ENCODE measurements at regions not wholly inside any gene's neighbourhood (a gene's known extent, or its start where the extent isn't known, plus 50 kb on each side); places are given as distances from the start of the nearest gene placed in this dataset.

DNA sequence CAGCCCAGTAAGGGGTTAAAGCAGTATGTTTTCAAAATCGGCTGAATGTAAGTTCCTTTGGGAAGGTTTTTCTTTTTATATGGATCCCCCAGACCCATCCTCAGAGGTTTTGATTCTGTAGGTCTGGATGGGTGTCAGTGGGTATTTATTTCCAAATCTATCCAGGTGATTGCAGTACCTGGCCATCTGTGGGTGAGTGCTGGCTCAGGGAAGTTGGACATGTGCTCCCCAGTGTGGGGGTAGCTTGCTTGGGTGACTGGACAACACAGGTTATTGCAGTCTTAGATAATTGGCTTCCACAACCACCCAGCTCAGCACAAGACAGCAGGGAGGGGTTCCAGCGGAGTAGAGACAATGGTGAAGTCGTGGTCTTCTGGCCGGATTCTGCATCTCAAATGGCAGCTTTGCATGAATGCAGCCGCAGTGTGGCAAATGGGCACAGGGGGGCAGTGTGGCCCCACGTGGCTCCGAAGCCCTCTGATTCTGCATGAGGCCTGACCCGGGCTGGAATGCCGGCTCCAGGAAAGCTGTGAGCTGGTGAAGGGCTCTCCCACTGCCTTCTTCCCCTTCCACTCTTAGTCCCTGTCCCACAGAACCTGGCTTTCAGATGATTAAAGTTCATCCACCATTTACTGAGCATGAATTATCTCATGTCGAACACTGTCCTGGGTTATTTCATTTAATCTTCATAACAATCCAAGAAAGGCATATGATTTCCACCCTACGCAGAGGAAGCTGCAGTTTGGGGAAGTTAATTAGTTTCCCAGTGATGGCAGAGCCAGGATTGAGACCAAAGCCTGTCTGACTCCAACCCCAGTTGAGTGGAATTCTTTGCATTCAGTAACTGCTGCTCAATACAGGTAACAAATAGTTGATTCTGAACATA lies 64.5 kb upstream of the SYPL1 start:
- Mint-ChIP-seq H3K27ac (no peak overlapping the region), H3K4me3 (no peak overlapping the region), H3K36me3 (ENCODE audit: low read depth) (no peaks in the 10 kb centered on the region), H3K4me1 (no peaks in the 10 kb centered on the region), H3K27me3 (peaks cover 20% of the 10 kb centered on the region), H3K9me3 (no peaks in the 10 kb centered on the region)
- peak; percentile 79 for ATAC-seq (replicated peaks)

- H3K4me1 Mint-ChIP-seq = no peaks in the 10 kb centered on the region
- no peaks in the 10 kb centered on the region for H3K9me3 Mint-ChIP-seq
- H3K27me3 Mint-ChIP-seq = peaks cover 20% of the 10 kb centered on the region
- H3K4me3 Mint-ChIP-seq = no peak overlapping the region
- ATAC-seq (replicated peaks) = no peak
- no peak overlapping the region for H3K27ac Mint-ChIP-seq
- H3K36me3 Mint-ChIP-seq (ENCODE audit: low read depth) = no peaks in the 10 kb centered on the region
Measured at GRCh38 chr7:106175507-106175906, 63.4 kb upstream of the SYPL1 start.

DNA sequence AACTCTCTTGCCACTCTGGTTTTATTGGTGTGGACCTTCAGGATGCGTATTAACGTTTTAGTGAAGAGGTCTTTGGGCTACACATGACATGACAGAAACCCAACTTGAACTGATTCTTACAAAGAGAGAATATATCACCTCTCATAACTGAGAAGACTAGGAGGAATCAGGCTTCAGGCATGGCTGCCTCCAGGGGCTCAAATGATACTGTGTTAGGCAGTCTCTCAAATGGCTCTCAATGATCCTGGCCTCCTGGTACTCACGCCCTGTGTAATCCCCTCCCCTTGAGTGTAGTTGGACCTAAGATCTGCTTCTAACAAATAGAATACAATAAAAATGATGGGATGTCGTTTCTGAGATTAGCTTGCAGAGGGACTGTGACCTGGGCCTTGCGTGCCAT lies 58.5 kb upstream of the SYPL1 start:
- peaks cover 21% of the 10 kb centered on the region for H3K27me3 Mint-ChIP-seq
- H3K27ac Mint-ChIP-seq = no peak overlapping the region
- no peak overlapping the region for H3K4me3 Mint-ChIP-seq
- no peaks in the 10 kb centered on the region for H3K9me3 Mint-ChIP-seq
- H3K36me3 Mint-ChIP-seq (ENCODE audit: low read depth) = no peaks in the 10 kb centered on the region
- no peak for ATAC-seq (replicated peaks)
- H3K4me1 Mint-ChIP-seq = no peaks in the 10 kb centered on the region

- H3K9me3 Mint-ChIP-seq = no peaks in the 10 kb centered on the region
- H3K27me3 Mint-ChIP-seq = peaks cover 15% of the 10 kb centered on the region
- H3K36me3 Mint-ChIP-seq (ENCODE audit: low read depth) = no peaks in the 10 kb centered on the region
- no peak for ATAC-seq (replicated peaks)
- H3K4me1 Mint-ChIP-seq = no peaks in the 10 kb centered on the region
- H3K27ac Mint-ChIP-seq = no peak overlapping the region
- no peak overlapping the region for H3K4me3 Mint-ChIP-seq
Measured at GRCh38 chr7:106169821-106170610, 57.9 kb upstream of the SYPL1 start.

GRCh38 chr7:106167439-106168136 lies 55.5 kb upstream of the SYPL1 start:
- Mint-ChIP-seq H3K27ac (no peak overlapping the region), H3K9me3 (peaks cover 8% of the 10 kb centered on the region), H3K27me3 (peaks cover 15% of the 10 kb centered on the region), H3K36me3 (ENCODE audit: low read depth) (no peaks in the 10 kb centered on the region), H3K4me1 (no peaks in the 10 kb centered on the region), H3K4me3 (no peak overlapping the region)
- no peak for ATAC-seq (replicated peaks)

DNA sequence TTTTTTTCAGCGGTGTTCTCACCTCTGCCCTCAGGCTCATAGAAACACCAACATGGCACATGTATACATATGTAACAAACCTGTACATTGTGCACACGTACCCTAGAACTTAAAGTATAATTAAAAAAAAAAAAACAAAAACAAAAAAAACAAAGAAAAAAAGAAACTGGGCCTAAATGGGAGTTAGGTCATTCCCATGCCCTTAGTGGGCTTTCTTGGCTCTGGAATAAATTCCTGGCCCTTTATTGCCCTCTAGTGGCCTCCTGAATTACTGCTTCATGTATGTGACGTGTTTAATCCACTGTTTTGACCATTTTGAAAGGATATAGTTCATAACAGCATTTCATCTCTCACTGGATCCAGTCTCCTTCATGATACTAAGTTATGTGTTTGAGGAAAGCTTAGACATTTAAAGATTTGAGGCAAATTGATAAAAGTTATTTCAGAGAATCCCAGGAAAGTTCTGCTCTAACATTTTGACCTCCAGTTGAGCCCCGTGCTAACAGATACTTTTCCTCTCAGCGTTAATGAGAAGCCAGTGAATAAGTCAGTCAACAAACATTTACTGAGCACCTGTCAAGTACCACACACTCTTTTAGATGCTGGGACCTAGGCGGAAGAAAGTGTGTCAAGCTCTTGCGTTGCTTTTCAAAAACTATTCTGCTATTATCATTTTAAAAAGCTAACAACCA lies 54.7 kb upstream of the SYPL1 start:
- Mint-ChIP-seq H3K27me3 (peaks cover 15% of the 10 kb centered on the region), H3K27ac (no peak overlapping the region), H3K4me3 (no peak overlapping the region), H3K4me1 (no peaks in the 10 kb centered on the region), H3K9me3 (peaks cover 8% of the 10 kb centered on the region), H3K36me3 (ENCODE audit: low read depth) (no peaks in the 10 kb centered on the region)
- ATAC-seq (replicated peaks) = no peak

- Mint-ChIP-seq H3K4me3 (no peak overlapping the region), H3K27ac (no peak overlapping the region), H3K9me3 (peaks cover 8% of the 10 kb centered on the region), H3K27me3 (peaks cover 20% of the 10 kb centered on the region), H3K36me3 (ENCODE audit: low read depth) (no peaks in the 10 kb centered on the region), H3K4me1 (no peaks in the 10 kb centered on the region)
- ATAC-seq (replicated peaks) = no peak
Measured at GRCh38 chr7:106165337-106165736, 53.2 kb upstream of the SYPL1 start.

GRCh38 chr7:106163257-106163656 lies 51.1 kb upstream of the SYPL1 start:
- H3K27me3 Mint-ChIP-seq = peaks cover 28% of the 10 kb centered on the region
- H3K9me3 Mint-ChIP-seq = peaks cover 8% of the 10 kb centered on the region
- H3K4me3 Mint-ChIP-seq = no peak overlapping the region

More at GRCh38 chr7:106163257-106163656, 51.1 kb upstream of the SYPL1 start:
- H3K36me3 Mint-ChIP-seq (ENCODE audit: low read depth) = no peaks in the 10 kb centered on the region
- no peaks in the 10 kb centered on the region for H3K4me1 Mint-ChIP-seq
- no peak overlapping the region for H3K27ac Mint-ChIP-seq
- ATAC-seq (replicated peaks) = no peak
